Endodermal cell (in vitro differentiated cells): ENCODE measurements at regions not wholly inside any gene's neighbourhood (a gene's known extent, or its start where the extent isn't known, plus 50 kb on each side); places are given as distances from the start of the nearest gene placed in this dataset.

Source experiments
- DNase-seq: peaks from one replicate; pipeline ENCODE4 v3.0.0-alpha.2; 2017
- H3K27ac ChIP-seq: 2 replicates; pipeline ENCODE4 v1.5.1; 2013; ENCODE audit warnings: mild to moderate bottlenecking, low read depth, low read length, moderate library complexity
- H3K27me3 ChIP-seq: 2 replicates; pipeline ENCODE4 v1.6.1; 2013; ENCODE audit warnings: mild to moderate bottlenecking, low read length, moderate library complexity; ENCODE audit not compliant: insufficient read depth, control insufficient read depth, poor library complexity, severe bottlenecking
- H3K36me3 ChIP-seq: 2 replicates; pipeline ENCODE4 v1.7.0; 2013; ENCODE audit warnings: mild to moderate bottlenecking, low read length, moderate library complexity; ENCODE audit not compliant: control insufficient read depth, insufficient read depth
- H3K4me1 ChIP-seq: one replicate; pipeline ENCODE4 v1.7.0; 2013; ENCODE audit warnings: low read length; ENCODE audit not compliant: control insufficient read depth, insufficient read depth
- H3K4me3 ChIP-seq: 2 replicates; pipeline ENCODE4 v1.5.1; 2013; ENCODE audit warnings: mild to moderate bottlenecking, low read length, moderate library complexity
- H3K9ac ChIP-seq: 2 replicates; pipeline ENCODE4 v1.6.1; 2013; ENCODE audit warnings: mild to moderate bottlenecking, low read length, moderate library complexity; ENCODE audit not compliant: poor library complexity, severe bottlenecking; ENCODE audit errors: extremely low read depth
- H3K9me3 ChIP-seq: 2 replicates; pipeline ENCODE4 v1.6.1; 2013; ENCODE audit warnings: mild to moderate bottlenecking, low read length, moderate library complexity; ENCODE audit not compliant: control insufficient read depth
- H3K27ac Mint-ChIP-seq: 2 replicates; pipeline ENCODE4 v1.8.0; 2020; ENCODE audit warnings: mixed read lengths
- H3K27me3 Mint-ChIP-seq: 2 replicates; pipeline ENCODE4 v1.8.0; 2021; ENCODE audit warnings: mild to moderate bottlenecking, mixed read lengths; ENCODE audit not compliant: insufficient read depth
- H3K36me3 Mint-ChIP-seq: 2 replicates; pipeline ENCODE4 v1.8.0; 2020; ENCODE audit warnings: low read depth, mixed read lengths
- H3K4me1 Mint-ChIP-seq: 2 replicates; pipeline ENCODE4 v1.8.0; 2020; ENCODE audit warnings: mixed read lengths
- H3K4me3 Mint-ChIP-seq: 2 replicates; pipeline ENCODE4 v1.8.0; 2020; ENCODE audit warnings: mild to moderate bottlenecking, moderate library complexity, mixed read lengths
- H3K9me3 Mint-ChIP-seq: 2 replicates; pipeline ENCODE4 v1.8.0; 2020; ENCODE audit warnings: mild to moderate bottlenecking, mixed read lengths
- WGBS, 2 experiments: methylation state at CpG; one replicate each; pipeline versions ENCODE4 v1.1.5 to v1.1.7; 2013; ENCODE audit warnings: missing lambda C conversion rate in 2 of 2, mixed read lengths in 1 of 2; ENCODE audit not compliant: insufficient coverage in 1 of 2, insufficient read length in 1 of 2; 5-methylcytosine and 5-hydroxymethylcytosine counted together
- TF ChIP-seq, protein P1 (sequence below): fragments of 200-600 bp; sonication (generic); conservative IDR thresholded peaks from 2 replicates; pipeline ENCODE4 v1.5.0; 2021; ENCODE audit warnings: antibody characterized with exemption, mild to moderate bottlenecking

DNA sequence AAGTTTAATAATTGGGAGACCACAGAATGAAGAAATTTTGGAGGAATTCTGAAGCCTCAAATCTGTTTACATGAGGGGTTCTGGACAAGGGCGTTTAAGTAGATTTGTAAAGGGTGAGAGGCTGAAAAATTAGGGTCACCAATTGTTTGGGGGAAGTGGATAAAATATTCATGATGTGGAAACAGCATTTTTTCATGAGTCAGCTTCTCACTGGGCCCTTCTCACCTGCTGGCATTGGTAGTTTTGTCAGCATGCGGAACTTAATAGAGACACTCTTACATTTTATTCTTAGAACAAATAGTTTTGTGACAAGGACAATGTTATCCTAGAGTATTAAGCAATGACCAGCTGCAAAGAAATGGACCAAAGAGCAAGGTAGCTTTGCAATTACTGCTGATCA lies 634.4 kb downstream of the LRFN5 start:
- no peak overlapping the region for H3K9ac ChIP-seq
- H3K36me3 Mint-ChIP-seq, result no peaks in the 10 kb centered on the region

DNA sequence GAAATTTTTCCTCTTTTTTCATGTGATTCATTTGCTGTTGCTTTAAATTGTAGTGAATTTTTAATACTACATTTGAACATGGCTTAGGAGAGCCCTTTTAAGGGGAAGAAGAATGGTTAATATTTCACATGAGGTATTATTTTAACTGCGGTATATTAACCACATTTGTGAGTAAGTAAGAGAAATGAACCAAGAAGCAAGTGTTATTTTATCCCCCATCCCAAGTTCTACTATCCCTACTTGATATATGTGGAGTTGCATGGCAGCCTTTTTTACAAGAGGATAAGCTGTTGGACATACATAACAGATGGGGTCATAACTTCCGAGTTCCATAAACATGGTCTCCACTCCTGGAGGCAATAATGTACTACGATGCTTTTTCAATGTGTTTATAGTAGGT lies 623.3 kb downstream of the LRFN5 start:
- TF ChIP-seq, protein P1, sequence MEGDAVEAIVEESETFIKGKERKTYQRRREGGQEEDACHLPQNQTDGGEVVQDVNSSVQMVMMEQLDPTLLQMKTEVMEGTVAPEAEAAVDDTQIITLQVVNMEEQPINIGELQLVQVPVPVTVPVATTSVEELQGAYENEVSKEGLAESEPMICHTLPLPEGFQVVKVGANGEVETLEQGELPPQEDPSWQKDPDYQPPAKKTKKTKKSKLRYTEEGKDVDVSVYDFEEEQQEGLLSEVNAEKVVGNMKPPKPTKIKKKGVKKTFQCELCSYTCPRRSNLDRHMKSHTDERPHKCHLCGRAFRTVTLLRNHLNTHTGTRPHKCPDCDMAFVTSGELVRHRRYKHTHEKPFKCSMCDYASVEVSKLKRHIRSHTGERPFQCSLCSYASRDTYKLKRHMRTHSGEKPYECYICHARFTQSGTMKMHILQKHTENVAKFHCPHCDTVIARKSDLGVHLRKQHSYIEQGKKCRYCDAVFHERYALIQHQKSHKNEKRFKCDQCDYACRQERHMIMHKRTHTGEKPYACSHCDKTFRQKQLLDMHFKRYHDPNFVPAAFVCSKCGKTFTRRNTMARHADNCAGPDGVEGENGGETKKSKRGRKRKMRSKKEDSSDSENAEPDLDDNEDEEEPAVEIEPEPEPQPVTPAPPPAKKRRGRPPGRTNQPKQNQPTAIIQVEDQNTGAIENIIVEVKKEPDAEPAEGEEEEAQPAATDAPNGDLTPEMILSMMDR, result no peak

More for the DNA sequence above, 634.4 kb downstream of the LRFN5 start:
- Mint-ChIP-seq H3K27ac (no peak overlapping the region), H3K4me3 (no peak overlapping the region), H3K4me1 (no peaks in the 10 kb centered on the region), H3K27me3 (no peaks in the 10 kb centered on the region), H3K9me3 (peaks cover 28% of the 10 kb centered on the region)
- 87 to 100% methylated on average over 1 to 2 of the region's 2 CpGs for WGBS, 2 experiments
- DNase-seq, result no peak
- H3K36me3 ChIP-seq, result no peaks in the 10 kb centered on the region
- no peaks in the 10 kb centered on the region for H3K4me1 ChIP-seq
- TF ChIP-seq, protein P1, result no peak
- H3K27me3 ChIP-seq, result no peaks in the 10 kb centered on the region
- H3K4me3 ChIP-seq, result no peak overlapping the region
- no peak overlapping the region for H3K27ac ChIP-seq
- H3K9me3 ChIP-seq, result peaks cover 52% of the 10 kb centered on the region

GRCh38 chr14:42229294-42229693 lies 622.6 kb downstream of the LRFN5 start:
- Histone ChIP-seq H3K27me3 (no peaks in the 10 kb centered on the region), H3K4me3 (no peak overlapping the region), H3K36me3 (no peaks in the 10 kb centered on the region), H3K9me3 (peaks cover 6% of the 10 kb centered on the region), H3K9ac (no peak overlapping the region), H3K4me1 (no peaks in the 10 kb centered on the region), H3K27ac (no peak overlapping the region)
- WGBS, 2 experiments, result 72 to 87% methylated on average over 5 to 6 of the region's 6 CpGs
- TF ChIP-seq, protein P1, result no peak
- H3K36me3 Mint-ChIP-seq, result no peaks in the 10 kb centered on the region
- DNase-seq, result no peak
- no peak overlapping the region for H3K4me3 Mint-ChIP-seq
- H3K4me1 Mint-ChIP-seq, result no peaks in the 10 kb centered on the region
- no peak overlapping the region for H3K27ac Mint-ChIP-seq
- H3K27me3 Mint-ChIP-seq, result no peaks in the 10 kb centered on the region
- H3K9me3 Mint-ChIP-seq, result peaks cover 9% of the 10 kb centered on the region

More for the DNA sequence above, 623.3 kb downstream of the LRFN5 start:
- Mint-ChIP-seq H3K9me3 (peaks cover 12% of the 10 kb centered on the region), H3K27me3 (no peaks in the 10 kb centered on the region), H3K4me3 (no peak overlapping the region), H3K36me3 (no peaks in the 10 kb centered on the region), H3K4me1 (no peaks in the 10 kb centered on the region), H3K27ac (no peak overlapping the region)
- Histone ChIP-seq H3K4me1 (no peaks in the 10 kb centered on the region), H3K4me3 (no peak overlapping the region), H3K9me3 (peaks cover 10% of the 10 kb centered on the region), H3K27me3 (no peaks in the 10 kb centered on the region), H3K9ac (no peak overlapping the region), H3K36me3 (no peaks in the 10 kb centered on the region), H3K27ac (no peak overlapping the region)
- WGBS, 2 experiments, result 91 to 100% methylated on average over 1 to 3 of the region's 3 CpGs
- no peak for DNase-seq
